ENCODE measurements at regions not wholly inside any gene's neighbourhood (a gene's known extent, or its start where the extent isn't known, plus 50 kb on each side); places are given as distances from the start of the nearest gene placed in this dataset.

GRCh38 chr13:63435667-63436324 lies 2020.1 kb upstream of the PCDH20 start:
- TF ChIP-seq EZH2 (IDR thresholded peaks at IDR 0.05; ENCODE audit: borderline replicate concordance) (no peak), CTCF (IDR thresholded peaks at IDR 0.05; ENCODE audit: poor library complexity) (no peak)

Measured in hepatocyte (in vitro differentiated cells).